ENCODE measurements at regions not wholly inside any gene's neighbourhood (a gene's known extent, or its start where the extent isn't known, plus 50 kb on each side); places are given as distances from the start of the nearest gene placed in this dataset.

DNA sequence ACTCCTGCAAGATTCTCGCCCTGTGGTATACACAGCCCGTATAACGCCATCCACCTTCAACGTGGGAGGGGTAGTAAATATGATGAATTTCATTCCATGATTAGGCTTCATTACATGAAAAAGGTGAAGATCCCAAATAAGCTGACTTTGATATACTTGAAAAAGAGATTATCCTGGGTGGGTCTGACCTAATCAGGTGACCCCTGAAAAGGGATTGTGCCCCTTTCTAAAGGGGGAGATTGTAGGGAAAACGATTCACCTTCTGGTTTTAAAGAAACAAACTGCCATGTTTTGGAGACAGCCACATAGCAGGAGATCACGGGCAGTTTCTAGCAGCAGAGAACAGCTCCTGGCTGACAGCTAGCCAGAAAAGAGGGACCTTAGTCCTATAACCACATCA lies 155.1 kb upstream of the SMLR1 start:
- WGBS, 2 donors (ENCODE audit: extremely low coverage in 2 of 2, insufficient read length in 2 of 2, insufficient replicate concordance in 1 of 2) = no CpG with 5 or more reads among the region's 6 CpGs
- Histone ChIP-seq H2AFZ (ENCODE audit: low read length) (no peak overlapping the region), H3K9me3 (replicated peaks in 1 of 2; ENCODE audit: control insufficient read depth in 2 of 2, insufficient read depth in 1 of 2, low read depth in 1 of 2, low read length in 2 of 2) (no peaks in the 10 kb centered on the region), H2AK5ac (ENCODE audit: low read depth, low read length) (no peak overlapping the region), H3K4me1 (ENCODE audit: control insufficient read depth in 2 of 2, insufficient read depth in 1 of 2, low read depth in 1 of 2, low read length in 2 of 2) (no peaks in the 10 kb centered on the region), H3K14ac (ENCODE audit: low read length) (no peak overlapping the region), H4K8ac (ENCODE audit: low read depth, low read length) (no peak overlapping the region), H3K4ac (ENCODE audit: low read length) (no peak overlapping the region), H3K18ac (ENCODE audit: low read length) (no peak overlapping the region), H3K36me3 (replicated peaks in 1 of 2; ENCODE audit: control insufficient read depth in 2 of 2, insufficient read depth in 2 of 2, low read length in 2 of 2) (no peaks in the 10 kb centered on the region), H3K4me2 (ENCODE audit: insufficient read depth, low read length, poor library complexity, severe bottlenecking) (no peak overlapping the region), H3K4me3 (ENCODE audit: low read length in 2 of 2) (no peak overlapping the region), H3K27ac (replicated peaks; ENCODE audit: low read length) (no peak overlapping the region), H3K23ac (ENCODE audit: low read depth, low read length, poor library complexity) (no peak overlapping the region), H3K27me3 (ENCODE audit: control insufficient read depth in 3 of 3, insufficient read depth in 3 of 3, low read depth in 1 of 3, low read length in 3 of 3) (no peaks in the 10 kb centered on the region), H4K91ac (ENCODE audit: low read depth, low read length, poor library complexity) (no peak overlapping the region), H3K79me1 (ENCODE audit: low read depth, low read length) (no peaks in the 10 kb centered on the region), H3K9ac (ENCODE audit: low read depth, low read length, poor library complexity) (no peak overlapping the region), H2BK15ac (ENCODE audit: low read length) (no peak overlapping the region), H2BK120ac (ENCODE audit: low read depth, low read length) (no peak overlapping the region), H2BK5ac (ENCODE audit: low read length) (no peak overlapping the region), H2BK12ac (ENCODE audit: low read length) (no peak overlapping the region)
- DNase-seq (ENCODE audit: low spot score) = no peak

DNA sequence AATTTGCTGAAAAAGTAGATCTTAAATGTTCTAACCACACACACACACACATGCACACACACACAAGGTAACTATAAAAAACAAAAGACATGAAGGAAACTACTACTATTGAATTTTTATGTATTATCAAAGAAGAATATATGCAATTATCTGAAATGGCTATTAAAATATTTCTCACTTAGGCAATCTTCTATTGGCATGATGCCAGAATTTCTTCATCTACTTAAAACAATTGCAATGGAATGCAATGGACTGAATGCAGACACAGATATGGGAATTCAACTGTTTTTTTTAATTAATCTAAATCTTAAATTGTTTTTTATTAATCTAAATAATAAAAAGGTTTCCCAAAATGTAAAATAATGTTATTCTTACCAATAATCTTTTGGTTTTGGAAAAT lies 152.6 kb upstream of the SMLR1 start:
- Histone ChIP-seq H2BK5ac (ENCODE audit: low read length) (no peak overlapping the region), H3K9ac (ENCODE audit: low read depth, low read length, poor library complexity) (no peak overlapping the region), H2BK12ac (ENCODE audit: low read length) (no peak overlapping the region), H3K14ac (ENCODE audit: low read length) (no peak overlapping the region), H3K36me3 (replicated peaks in 1 of 2; ENCODE audit: control insufficient read depth in 2 of 2, insufficient read depth in 2 of 2, low read length in 2 of 2) (no peaks in the 10 kb centered on the region), H3K27me3 (ENCODE audit: control insufficient read depth in 3 of 3, insufficient read depth in 3 of 3, low read depth in 1 of 3, low read length in 3 of 3) (no peaks in the 10 kb centered on the region), H4K8ac (ENCODE audit: low read depth, low read length) (no peak overlapping the region), H3K18ac (ENCODE audit: low read length) (no peak overlapping the region), H3K4me1 (ENCODE audit: control insufficient read depth in 2 of 2, insufficient read depth in 1 of 2, low read depth in 1 of 2, low read length in 2 of 2) (no peaks in the 10 kb centered on the region), H2AFZ (ENCODE audit: low read length) (no peak overlapping the region), H3K9me3 (replicated peaks in 1 of 2; ENCODE audit: control insufficient read depth in 2 of 2, insufficient read depth in 1 of 2, low read depth in 1 of 2, low read length in 2 of 2) (no peaks in the 10 kb centered on the region), H3K4me2 (ENCODE audit: insufficient read depth, low read length, poor library complexity, severe bottlenecking) (no peak overlapping the region), H3K4ac (ENCODE audit: low read length) (no peak overlapping the region), H3K79me1 (ENCODE audit: low read depth, low read length) (no peaks in the 10 kb centered on the region), H3K27ac (replicated peaks; ENCODE audit: low read length) (no peak overlapping the region), H2BK15ac (ENCODE audit: low read length) (no peak overlapping the region), H2AK5ac (ENCODE audit: low read depth, low read length) (no peak overlapping the region), H3K4me3 (ENCODE audit: low read length in 2 of 2) (no peak overlapping the region), H4K91ac (ENCODE audit: low read depth, low read length, poor library complexity) (no peak overlapping the region), H2BK120ac (ENCODE audit: low read depth, low read length) (no peak overlapping the region), H3K23ac (ENCODE audit: low read depth, low read length, poor library complexity) (no peak overlapping the region)
- DNase-seq (ENCODE audit: low spot score) = no peak

DNA sequence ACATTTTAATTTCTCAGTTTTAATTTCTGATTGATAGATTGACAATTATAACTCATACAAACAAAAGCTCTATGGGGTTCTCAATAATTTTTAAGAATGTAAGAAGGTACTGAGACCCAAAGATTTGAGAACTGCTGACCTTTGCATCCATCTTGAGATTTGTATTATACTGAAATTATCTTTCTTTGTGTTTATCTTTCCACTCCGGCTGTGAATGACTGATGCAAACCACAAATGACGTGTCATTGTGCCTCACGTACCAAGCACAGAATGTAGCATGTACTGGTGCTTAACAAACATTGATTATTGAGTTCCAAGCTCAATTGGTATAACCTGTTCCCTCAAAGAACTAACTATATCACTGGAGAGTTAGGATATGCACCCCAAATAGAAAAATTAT lies 152.1 kb upstream of the SMLR1 start:
- WGBS, 2 donors (ENCODE audit: extremely low coverage in 2 of 2, insufficient read length in 2 of 2, insufficient replicate concordance in 1 of 2) = no CpG with 5 or more reads among the region's 3 CpGs
- Histone ChIP-seq H2BK15ac (ENCODE audit: low read length) (no peak overlapping the region), H2BK12ac (ENCODE audit: low read length) (no peak overlapping the region), H2BK5ac (ENCODE audit: low read length) (no peak overlapping the region), H3K14ac (ENCODE audit: low read length) (no peak overlapping the region), H4K8ac (ENCODE audit: low read depth, low read length) (no peak overlapping the region), H3K9me3 (replicated peaks in 1 of 2; ENCODE audit: control insufficient read depth in 2 of 2, insufficient read depth in 1 of 2, low read depth in 1 of 2, low read length in 2 of 2) (no peaks in the 10 kb centered on the region), H2AFZ (ENCODE audit: low read length) (no peak overlapping the region), H3K4me3 (ENCODE audit: low read length in 2 of 2) (no peak overlapping the region), H3K27me3 (ENCODE audit: control insufficient read depth in 3 of 3, insufficient read depth in 3 of 3, low read depth in 1 of 3, low read length in 3 of 3) (no peaks in the 10 kb centered on the region), H3K27ac (replicated peaks; ENCODE audit: low read length) (no peak overlapping the region), H3K4me1 (ENCODE audit: control insufficient read depth in 2 of 2, insufficient read depth in 1 of 2, low read depth in 1 of 2, low read length in 2 of 2) (no peaks in the 10 kb centered on the region), H3K4ac (ENCODE audit: low read length) (no peak overlapping the region), H3K23ac (ENCODE audit: low read depth, low read length, poor library complexity) (no peak overlapping the region), H3K36me3 (replicated peaks in 1 of 2; ENCODE audit: control insufficient read depth in 2 of 2, insufficient read depth in 2 of 2, low read length in 2 of 2) (no peaks in the 10 kb centered on the region), H2BK120ac (ENCODE audit: low read depth, low read length) (no peak overlapping the region), H2AK5ac (ENCODE audit: low read depth, low read length) (no peak overlapping the region), H3K4me2 (ENCODE audit: insufficient read depth, low read length, poor library complexity, severe bottlenecking) (no peak overlapping the region), H3K79me1 (ENCODE audit: low read depth, low read length) (no peaks in the 10 kb centered on the region), H3K18ac (ENCODE audit: low read length) (no peak overlapping the region), H3K9ac (ENCODE audit: low read depth, low read length, poor library complexity) (no peak overlapping the region), H4K91ac (ENCODE audit: low read depth, low read length, poor library complexity) (no peak overlapping the region)
- no peak for DNase-seq (ENCODE audit: low spot score)

DNA sequence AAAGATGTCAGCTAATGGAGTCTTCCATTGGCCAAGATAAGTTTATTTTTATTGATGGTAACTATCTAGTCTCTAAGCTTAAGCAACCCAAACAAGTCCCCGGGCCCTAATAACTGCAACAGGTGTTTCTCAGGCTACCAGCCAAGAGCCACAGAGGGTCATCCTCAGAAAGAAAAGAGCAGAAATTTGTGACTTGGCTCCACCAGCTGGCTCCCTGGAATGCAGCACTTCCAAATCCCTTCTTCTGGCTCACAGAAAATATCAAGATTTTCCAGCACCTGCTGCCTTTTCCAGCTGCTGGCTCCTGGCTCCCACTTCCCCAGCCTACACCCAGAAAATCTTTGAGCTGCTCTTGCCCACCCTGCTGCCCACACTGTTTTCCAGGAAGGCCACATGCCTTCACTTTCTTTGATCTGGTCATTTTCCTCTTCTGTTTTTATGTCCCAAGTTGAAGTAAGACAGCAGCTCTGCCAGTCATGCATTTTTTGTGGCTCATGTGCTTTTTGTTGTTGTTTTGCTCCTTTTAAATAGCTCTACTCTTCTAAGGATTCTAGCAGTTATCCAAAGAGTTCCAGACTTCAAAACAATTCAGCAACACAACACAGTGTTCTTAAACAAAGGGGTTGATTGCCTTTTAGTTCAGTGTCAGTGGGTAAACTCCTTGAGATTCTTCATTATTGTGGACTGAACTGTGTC lies 151.0 kb upstream of the SMLR1 start:
- Histone ChIP-seq H3K36me3 (replicated peaks in 1 of 2; ENCODE audit: control insufficient read depth in 2 of 2, insufficient read depth in 2 of 2, low read length in 2 of 2) (no peaks in the 10 kb centered on the region), H3K4me2 (ENCODE audit: insufficient read depth, low read length, poor library complexity, severe bottlenecking) (no peak overlapping the region), H3K9ac (ENCODE audit: low read depth, low read length, poor library complexity) (no peak overlapping the region), H2BK120ac (ENCODE audit: low read depth, low read length) (no peak overlapping the region), H3K4ac (ENCODE audit: low read length) (no peak overlapping the region), H4K91ac (ENCODE audit: low read depth, low read length, poor library complexity) (no peak overlapping the region), H2AK5ac (ENCODE audit: low read depth, low read length) (no peak overlapping the region), H2BK5ac (ENCODE audit: low read length) (no peak overlapping the region), H3K14ac (ENCODE audit: low read length) (no peak overlapping the region), H3K23ac (ENCODE audit: low read depth, low read length, poor library complexity) (no peak overlapping the region), H2AFZ (ENCODE audit: low read length) (no peak overlapping the region), H3K18ac (ENCODE audit: low read length) (no peak overlapping the region), H2BK12ac (ENCODE audit: low read length) (no peak overlapping the region), H3K9me3 (replicated peaks in 1 of 2; ENCODE audit: control insufficient read depth in 2 of 2, insufficient read depth in 1 of 2, low read depth in 1 of 2, low read length in 2 of 2) (no peaks in the 10 kb centered on the region), H3K4me3 (ENCODE audit: low read length in 2 of 2) (no peak overlapping the region), H3K4me1 (ENCODE audit: control insufficient read depth in 2 of 2, insufficient read depth in 1 of 2, low read depth in 1 of 2, low read length in 2 of 2) (no peaks in the 10 kb centered on the region), H3K79me1 (ENCODE audit: low read depth, low read length) (no peaks in the 10 kb centered on the region), H2BK15ac (ENCODE audit: low read length) (no peak overlapping the region), H3K27ac (replicated peaks; ENCODE audit: low read length) (no peak overlapping the region), H4K8ac (ENCODE audit: low read depth, low read length) (no peak overlapping the region), H3K27me3 (ENCODE audit: control insufficient read depth in 3 of 3, insufficient read depth in 3 of 3, low read depth in 1 of 3, low read length in 3 of 3) (no peaks in the 10 kb centered on the region)
- WGBS, 2 donors (ENCODE audit: extremely low coverage in 2 of 2, insufficient read length in 2 of 2, insufficient replicate concordance in 1 of 2) = no CpG with 5 or more reads among the region's 1 CpG
- no peak for DNase-seq (ENCODE audit: low spot score)
